ENCODE measurements at regions not wholly inside any gene's neighbourhood (a gene's known extent, or its start where the extent isn't known, plus 50 kb on each side); places are given as distances from the start of the nearest gene placed in this dataset.
"Not testable (repeated sequence)": the region's sequence is repeated elsewhere in the genome, so short reads cannot be mapped to it uniquely, and the experiment has no call there.

GRCh38 chr1:178644308-178645120, 80.5 kb upstream of the RALGPS2 start:
- H3K4me3 Mint-ChIP-seq = no peak overlapping the region
- ATAC-seq (no peak), DNase-seq (no peak)

GRCh38 chr1:178645157-178645807, 79.8 kb upstream of the RALGPS2 start:
- DNase-seq (no peak), ATAC-seq (no peak)
- H3K4me1 Mint-ChIP-seq = no peaks in the 10 kb centered on the region
- no peak overlapping the region for H3K4me3 Mint-ChIP-seq
- H3K9me3 Mint-ChIP-seq = no peaks in the 10 kb centered on the region
- no peak overlapping the region for H3K27ac Mint-ChIP-seq
- H3K27me3 Mint-ChIP-seq = peaks cover 10% of the 10 kb centered on the region

More at GRCh38 chr1:178644308-178645120, 80.5 kb upstream of the RALGPS2 start:
- H3K27me3 Mint-ChIP-seq = peaks cover 10% of the 10 kb centered on the region
- no peaks in the 10 kb centered on the region for H3K9me3 Mint-ChIP-seq
- H3K4me1 Mint-ChIP-seq = no peaks in the 10 kb centered on the region
- no peak overlapping the region for H3K27ac Mint-ChIP-seq

- peaks cover 15% of the 10 kb centered on the region for H3K27me3 Mint-ChIP-seq
- no peaks in the 10 kb centered on the region for H3K4me1 Mint-ChIP-seq
- no peaks in the 10 kb centered on the region for H3K9me3 Mint-ChIP-seq
- DNase-seq = no peak
- ATAC-seq = no peak
- no peak overlapping the region for H3K4me3 Mint-ChIP-seq
- H3K27ac Mint-ChIP-seq = no peak overlapping the region
Measured at GRCh38 chr1:178645808-178646200, 79.2 kb upstream of the RALGPS2 start.

GRCh38 chr1:178646821-178647220, 78.2 kb upstream of the RALGPS2 start:
- no peaks in the 10 kb centered on the region for H3K4me1 Mint-ChIP-seq
- ATAC-seq (no peak), DNase-seq (no peak)
- H3K4me3 Mint-ChIP-seq = no peak overlapping the region
- H3K9me3 Mint-ChIP-seq = no peaks in the 10 kb centered on the region
- no peak overlapping the region for H3K27ac Mint-ChIP-seq
- H3K27me3 Mint-ChIP-seq = peaks cover 24% of the 10 kb centered on the region

GRCh38 chr1:178648151-178648550, 76.9 kb upstream of the RALGPS2 start:
- no peaks in the 10 kb centered on the region for H3K4me1 Mint-ChIP-seq
- DNase-seq (no peak), ATAC-seq (no peak)
- H3K9me3 Mint-ChIP-seq = no peaks in the 10 kb centered on the region
- peaks cover 24% of the 10 kb centered on the region for H3K27me3 Mint-ChIP-seq
- no peak overlapping the region for H3K27ac Mint-ChIP-seq
- no peak overlapping the region for H3K4me3 Mint-ChIP-seq

GRCh38 chr1:178649582-178650350, 75.3 kb upstream of the RALGPS2 start:
- Mint-ChIP-seq H3K27me3 (peaks cover 24% of the 10 kb centered on the region), H3K27ac (no peak overlapping the region), H3K4me1 (no peaks in the 10 kb centered on the region), H3K9me3 (no peaks in the 10 kb centered on the region), H3K4me3 (no peak overlapping the region)
- ATAC-seq = no peak
- no peak for DNase-seq

GRCh38 chr1:178650934-178651511, 74.0 kb upstream of the RALGPS2 start:
- DNase-seq (no peak), ATAC-seq (no peak)
- H3K27me3 Mint-ChIP-seq = peaks cover 23% of the 10 kb centered on the region
- no peaks in the 10 kb centered on the region for H3K9me3 Mint-ChIP-seq
- no peak overlapping the region for H3K4me3 Mint-ChIP-seq
- no peaks in the 10 kb centered on the region for H3K4me1 Mint-ChIP-seq
- no peak overlapping the region for H3K27ac Mint-ChIP-seq

- H3K4me1 Mint-ChIP-seq = no peaks in the 10 kb centered on the region
- H3K27ac Mint-ChIP-seq = no peak overlapping the region
- H3K27me3 Mint-ChIP-seq = peaks cover 16% of the 10 kb centered on the region
- no peaks in the 10 kb centered on the region for H3K9me3 Mint-ChIP-seq
- ATAC-seq (no peak), DNase-seq (no peak)
- no peak overlapping the region for H3K4me3 Mint-ChIP-seq
Measured at GRCh38 chr1:178651742-178652141, 73.3 kb upstream of the RALGPS2 start.

GRCh38 chr1:178652506-178653490, 72.2 kb upstream of the RALGPS2 start:
- ATAC-seq (no peak), DNase-seq (no peak)
- Mint-ChIP-seq H3K4me1 (no peaks in the 10 kb centered on the region), H3K4me3 (no peak overlapping the region), H3K27ac (peak overlapping the region in 1 of 2 donors; percentile 67), H3K9me3 (no peaks in the 10 kb centered on the region), H3K27me3 (peaks cover 14% of the 10 kb centered on the region)

- ATAC-seq (no peak), DNase-seq (no peak)
- H3K9me3 Mint-ChIP-seq = no peaks in the 10 kb centered on the region
- H3K4me3 Mint-ChIP-seq = no peak overlapping the region
- H3K27me3 Mint-ChIP-seq = peaks cover 23% of the 10 kb centered on the region
- H3K4me1 Mint-ChIP-seq = no peaks in the 10 kb centered on the region
- H3K27ac Mint-ChIP-seq = no peak overlapping the region
Measured at GRCh38 chr1:178659789-178660208, 65.2 kb upstream of the RALGPS2 start.

GRCh38 chr1:178660461-178660860, 64.6 kb upstream of the RALGPS2 start:
- ATAC-seq = no peak
- Mint-ChIP-seq H3K4me3 (no peak overlapping the region), H3K4me1 (no peaks in the 10 kb centered on the region), H3K9me3 (no peaks in the 10 kb centered on the region), H3K27me3 (peaks cover 23% of the 10 kb centered on the region), H3K27ac (no peak overlapping the region)
- no peak for DNase-seq

GRCh38 chr1:178664278-178664677, 60.8 kb upstream of the RALGPS2 start:
- H3K9me3 Mint-ChIP-seq = no peaks in the 10 kb centered on the region
- no peak for ATAC-seq

GRCh38 chr1:178665579-178665978, 59.5 kb upstream of the RALGPS2 start:
- ATAC-seq (no peak), DNase-seq (no peak)
- Mint-ChIP-seq H3K4me3 (no peak overlapping the region), H3K27me3 (peaks cover 16% of the 10 kb centered on the region), H3K27ac (no peak overlapping the region), H3K9me3 (no peaks in the 10 kb centered on the region), H3K4me1 (no peaks in the 10 kb centered on the region)

More at GRCh38 chr1:178664278-178664677, 60.8 kb upstream of the RALGPS2 start:
- DNase-seq = no peak
- H3K4me1 Mint-ChIP-seq = no peaks in the 10 kb centered on the region
- H3K4me3 Mint-ChIP-seq = no peak overlapping the region
- peaks cover 16% of the 10 kb centered on the region for H3K27me3 Mint-ChIP-seq
- H3K27ac Mint-ChIP-seq = no peak overlapping the region

- H3K9me3 Mint-ChIP-seq, H3K4me1 Mint-ChIP-seq, H3K4me3 Mint-ChIP-seq, ATAC-seq, H3K27ac Mint-ChIP-seq, DNase-seq: not testable (repeated sequence)
- peaks cover 16% of the 10 kb centered on the region for H3K27me3 Mint-ChIP-seq
Measured at GRCh38 chr1:178666891-178667290, 58.2 kb upstream of the RALGPS2 start.

Data from stimulated activated naive CD8-positive, alpha-beta T cell treated with anti-CD3 and anti-CD28 coated beads, Interleukin-15, amount 100 ng/mL, for 72 hours (primary cell).